Prostate gland (tissue), 2 donors: ENCODE measurements at regions not wholly inside any gene's neighbourhood (a gene's known extent, or its start where the extent isn't known, plus 50 kb on each side); places are given as distances from the start of the nearest gene placed in this dataset.

ENCODE experiments used
- POLR2A ChIP-seq: fragments of 450-650 bp; IDR thresholded peaks from one replicate; pipeline ENCODE4 v1.6.1; 2016; ENCODE audit warnings: antibody characterized with exemption, mild to moderate bottlenecking
- TF ChIP-seq, protein P1 (sequence below), 4 experiments: fragments of 200-600 bp in 2 of 4; fragments of 450-650 bp in 2 of 4; sonication (generic) in 2 of 4; IDR thresholded peaks; 1 replicate in 3 of 4; 2 replicates in 1 of 4; pipeline ENCODE4 v1.5.1; 2016 to 2019; ENCODE audit warnings: antibody characterized with exemption in 4 of 4, mild to moderate bottlenecking in 2 of 4, moderate library complexity in 2 of 4

DNA sequence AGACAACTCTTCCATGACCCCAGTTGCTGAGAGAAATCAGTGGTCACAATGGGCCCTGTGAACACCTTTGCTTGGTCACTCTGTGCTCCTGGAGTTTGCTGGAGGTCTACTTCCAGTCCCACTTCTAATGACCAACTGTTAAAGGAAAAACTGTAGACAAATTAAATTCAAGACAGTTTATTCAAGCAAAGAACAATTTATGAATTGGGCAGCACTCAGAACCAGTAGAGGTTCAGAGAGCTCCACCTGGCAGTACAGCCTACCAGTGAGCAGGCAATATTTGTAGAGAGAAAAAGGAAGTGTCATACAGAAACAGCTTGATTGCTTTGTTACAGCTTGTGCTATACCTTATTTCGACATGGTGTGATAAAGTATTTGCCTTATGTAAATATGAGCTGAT lies 116.5 kb downstream of the HS3ST3B1 start:
- TF ChIP-seq POLR2A, result no peak
- TF ChIP-seq, protein P1, sequence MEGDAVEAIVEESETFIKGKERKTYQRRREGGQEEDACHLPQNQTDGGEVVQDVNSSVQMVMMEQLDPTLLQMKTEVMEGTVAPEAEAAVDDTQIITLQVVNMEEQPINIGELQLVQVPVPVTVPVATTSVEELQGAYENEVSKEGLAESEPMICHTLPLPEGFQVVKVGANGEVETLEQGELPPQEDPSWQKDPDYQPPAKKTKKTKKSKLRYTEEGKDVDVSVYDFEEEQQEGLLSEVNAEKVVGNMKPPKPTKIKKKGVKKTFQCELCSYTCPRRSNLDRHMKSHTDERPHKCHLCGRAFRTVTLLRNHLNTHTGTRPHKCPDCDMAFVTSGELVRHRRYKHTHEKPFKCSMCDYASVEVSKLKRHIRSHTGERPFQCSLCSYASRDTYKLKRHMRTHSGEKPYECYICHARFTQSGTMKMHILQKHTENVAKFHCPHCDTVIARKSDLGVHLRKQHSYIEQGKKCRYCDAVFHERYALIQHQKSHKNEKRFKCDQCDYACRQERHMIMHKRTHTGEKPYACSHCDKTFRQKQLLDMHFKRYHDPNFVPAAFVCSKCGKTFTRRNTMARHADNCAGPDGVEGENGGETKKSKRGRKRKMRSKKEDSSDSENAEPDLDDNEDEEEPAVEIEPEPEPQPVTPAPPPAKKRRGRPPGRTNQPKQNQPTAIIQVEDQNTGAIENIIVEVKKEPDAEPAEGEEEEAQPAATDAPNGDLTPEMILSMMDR (IDR thresholded peaks at IDR 0.05), result no peak
